Glomerular visceral epithelial cell (primary cell): ENCODE measurements at regions not wholly inside any gene's neighbourhood (a gene's known extent, or its start where the extent isn't known, plus 50 kb on each side); places are given as distances from the start of the nearest gene placed in this dataset.

ENCODE experiments used
- DNase-seq: peaks from one replicate; pipeline ENCODE4 v3.0.0-alpha.2; 2016; ENCODE audit errors: extremely low spot score

DNA sequence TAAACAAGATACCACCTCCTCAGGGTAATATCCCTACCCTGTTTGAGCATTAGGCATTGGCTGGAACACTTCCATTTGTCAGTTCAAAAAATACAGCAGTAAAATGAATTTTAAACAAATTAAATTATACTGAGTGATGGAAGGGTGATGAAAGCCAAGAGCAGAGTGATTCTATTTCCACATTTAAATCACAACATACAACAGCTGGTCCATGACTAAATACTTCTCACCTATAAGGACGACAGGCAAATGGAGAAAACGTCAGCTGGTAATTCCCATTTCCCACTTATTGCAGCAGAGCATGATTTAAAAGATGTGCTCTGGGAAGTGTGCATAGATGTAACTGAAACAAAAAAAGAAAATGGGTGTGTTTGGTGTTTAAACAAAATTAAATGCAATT lies 543.6 kb upstream of the DAB2 start:
- no peak for DNase-seq

DNA sequence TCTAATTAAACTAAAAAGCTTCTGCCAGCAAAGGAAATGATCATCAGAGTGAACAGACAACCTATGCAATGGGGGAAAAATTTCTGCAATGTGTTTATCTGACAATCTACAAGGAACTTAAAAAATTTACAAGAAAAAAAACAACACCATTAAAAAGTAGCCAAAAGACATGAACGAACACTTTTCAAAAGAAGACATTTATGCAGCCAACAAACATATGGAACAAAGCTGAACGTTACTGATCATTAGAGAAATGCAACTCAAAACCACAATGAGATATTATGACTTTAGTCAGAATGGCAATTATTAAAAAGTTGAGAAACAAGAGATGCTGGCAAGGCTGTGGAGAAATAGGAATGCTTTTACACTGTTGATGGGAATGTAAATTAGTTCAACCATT lies 530.4 kb upstream of the DAB2 start:
- no peak for DNase-seq

DNA sequence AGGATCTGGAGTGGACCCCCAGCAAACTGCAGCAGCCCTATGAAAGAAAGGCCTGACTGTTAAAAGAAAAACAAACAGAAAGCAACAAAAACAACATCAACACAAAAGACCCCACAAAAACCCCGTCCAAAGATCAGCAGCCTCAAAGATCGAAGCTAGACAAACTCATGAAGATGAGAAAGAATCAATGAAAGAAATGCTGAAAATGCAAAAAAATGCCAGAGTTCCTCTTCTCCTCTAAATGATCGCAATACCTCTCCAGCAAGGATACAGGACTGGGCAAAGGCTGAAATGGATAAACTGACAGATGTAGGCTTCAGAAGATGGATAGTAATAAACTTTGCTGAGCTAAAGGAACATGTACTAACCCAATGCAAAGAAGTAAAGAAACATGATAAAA lies 526.3 kb upstream of the DAB2 start:
- no peak for DNase-seq

DNA sequence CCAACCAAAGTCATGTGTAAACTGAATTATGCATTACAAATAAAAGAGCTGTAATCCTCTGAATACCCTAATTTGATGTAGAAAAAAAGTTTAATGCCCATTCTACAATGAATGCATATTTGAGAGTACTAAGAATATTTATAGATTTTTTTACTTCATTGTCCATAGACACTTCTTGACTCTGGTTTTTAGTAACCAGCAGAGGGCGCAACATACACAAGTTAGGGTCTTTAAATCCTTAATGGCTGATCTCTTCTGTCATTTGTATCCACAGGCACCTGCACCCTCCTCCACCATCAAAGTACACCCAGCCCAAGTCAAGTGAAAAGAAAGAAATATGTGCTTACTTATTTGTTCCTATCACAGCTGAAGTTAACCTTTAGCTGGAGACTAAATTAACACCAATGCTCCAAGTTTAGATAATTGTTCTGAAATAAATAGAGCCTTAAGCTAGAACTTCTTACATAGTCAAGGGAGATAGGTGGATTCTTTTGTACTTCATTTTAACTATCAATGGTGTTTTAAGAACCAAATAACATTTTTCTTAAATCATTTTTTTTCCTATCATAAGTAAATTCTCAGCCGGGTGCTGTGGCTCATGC lies 524.2 kb upstream of the DAB2 start:
- peak; percentile 78 for DNase-seq

DNA sequence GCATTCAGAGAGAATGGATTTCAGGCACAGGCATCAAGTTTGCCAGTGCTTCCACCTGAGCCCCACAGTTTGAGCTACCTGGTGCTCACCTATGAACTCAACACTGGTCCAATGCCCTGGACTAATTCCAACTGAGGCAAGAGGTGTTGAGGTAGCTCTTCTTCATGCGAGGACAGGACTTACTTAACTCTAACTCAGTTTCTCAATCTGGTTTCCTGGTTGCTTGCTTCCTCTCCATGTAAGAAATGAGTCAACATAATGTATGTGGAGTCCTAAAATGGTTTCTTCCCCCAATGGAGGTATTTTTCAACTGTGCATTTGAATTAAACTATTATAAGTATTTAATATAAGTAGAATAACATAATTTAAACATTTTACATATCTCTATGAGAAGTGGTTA lies 523.6 kb upstream of the DAB2 start:
- no peak for DNase-seq

DNA sequence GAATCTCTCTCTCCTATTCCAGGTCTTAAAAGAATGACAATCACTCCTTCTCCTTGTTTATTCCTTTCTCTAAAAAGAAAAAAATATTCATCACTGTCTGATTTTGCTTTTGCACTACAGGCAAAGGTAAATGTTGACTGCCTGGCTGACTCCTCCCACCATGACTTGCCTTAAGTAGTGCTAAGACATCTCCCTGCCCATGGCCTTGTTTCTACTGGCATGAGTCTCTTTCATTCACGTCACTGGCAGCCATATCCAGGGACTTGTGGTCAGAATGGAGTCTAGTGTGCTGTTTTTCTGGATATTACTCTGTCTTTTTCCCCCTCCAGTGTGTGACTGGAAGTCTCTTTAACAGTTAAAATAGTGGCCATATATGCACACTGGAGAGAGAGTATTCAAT lies 522.9 kb upstream of the DAB2 start:
- no peak for DNase-seq

DNA sequence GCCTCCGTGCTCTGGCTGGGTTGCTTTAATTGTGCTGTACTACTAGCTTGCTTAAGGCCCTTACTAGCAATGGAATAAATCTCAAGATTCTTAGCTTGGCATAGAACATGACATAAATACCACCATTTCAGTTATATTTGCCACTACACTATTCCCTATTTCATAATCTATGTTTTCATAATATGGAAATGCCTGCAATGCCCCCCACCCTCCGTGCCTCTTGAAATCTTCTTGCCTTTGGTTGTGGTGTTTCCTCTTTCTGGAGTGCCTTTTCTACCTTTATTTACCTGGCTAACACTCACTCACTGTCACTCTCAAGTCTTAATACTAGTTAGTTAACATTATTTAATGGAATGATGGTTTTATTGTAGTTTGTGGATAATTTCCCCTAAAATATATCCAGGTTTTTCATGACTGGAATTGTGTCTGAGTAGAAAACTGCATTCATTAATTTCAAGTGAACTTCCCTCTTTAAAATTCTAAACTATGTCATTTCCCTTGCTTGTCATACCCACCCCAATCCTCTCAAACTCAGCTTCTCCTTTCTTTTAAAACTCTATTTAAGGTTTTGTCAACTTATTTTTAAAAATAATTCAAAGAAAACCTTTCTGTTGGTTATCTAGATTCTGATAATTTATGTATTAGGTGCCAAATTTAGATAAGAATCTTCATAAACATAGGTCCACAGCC lies 521.7 kb upstream of the DAB2 start:
- no peak for DNase-seq

DNA sequence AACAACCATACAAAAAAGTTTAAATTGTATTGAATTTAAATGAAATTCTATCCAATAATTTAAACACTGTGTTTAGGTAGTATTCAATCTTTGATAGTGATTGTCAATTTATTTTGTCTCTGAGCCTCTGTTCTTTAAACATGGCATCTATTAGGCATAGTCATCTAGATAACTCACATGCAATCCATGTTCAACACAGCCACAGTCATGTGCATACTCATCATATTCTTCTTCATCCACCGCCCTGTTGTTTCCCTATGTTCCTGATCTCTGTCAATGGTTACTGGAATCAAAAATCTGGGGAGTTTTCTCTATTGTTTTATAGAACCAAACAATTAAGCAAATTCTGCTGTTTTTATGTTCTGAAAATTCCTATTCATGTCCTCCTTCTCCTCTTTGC lies 521.1 kb upstream of the DAB2 start:
- no peak for DNase-seq

DNA sequence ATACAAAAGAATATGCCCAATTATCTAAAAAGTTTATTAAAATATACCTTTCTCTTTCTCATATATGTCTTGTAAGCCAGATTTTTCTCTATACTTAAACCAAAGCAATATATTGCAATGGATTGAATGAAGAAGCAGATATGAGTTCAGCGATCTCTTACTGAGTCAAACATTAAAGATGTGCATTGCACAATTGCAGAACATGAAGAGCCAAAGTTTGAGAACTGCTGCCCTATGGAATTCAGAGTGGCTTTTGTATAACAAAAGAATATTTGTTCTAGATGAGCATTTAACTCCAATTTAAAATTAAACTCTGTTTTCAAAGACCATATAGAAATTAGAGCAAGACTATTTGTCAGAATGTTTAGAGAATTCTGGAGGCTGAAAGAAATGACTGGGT lies 519.0 kb upstream of the DAB2 start:
- no peak for DNase-seq

DNA sequence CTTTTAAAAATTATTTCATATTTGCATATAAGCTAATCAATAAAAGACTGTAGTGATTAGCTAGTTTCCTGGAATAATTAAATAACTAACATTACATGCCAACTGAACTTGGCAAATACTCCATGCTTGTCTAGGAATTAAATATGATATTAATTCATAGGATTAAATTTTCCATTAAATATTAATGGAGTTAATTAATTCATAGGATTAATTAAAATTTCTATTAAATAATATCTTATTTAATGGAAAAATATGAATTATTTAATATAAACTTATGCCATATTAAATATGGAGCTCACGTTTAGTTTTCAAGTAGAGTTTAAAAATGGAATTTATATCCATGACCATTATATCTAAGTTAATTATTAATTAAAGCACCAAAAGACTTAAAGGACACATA lies 517.8 kb upstream of the DAB2 start:
- DNase-seq: no peak

DNA sequence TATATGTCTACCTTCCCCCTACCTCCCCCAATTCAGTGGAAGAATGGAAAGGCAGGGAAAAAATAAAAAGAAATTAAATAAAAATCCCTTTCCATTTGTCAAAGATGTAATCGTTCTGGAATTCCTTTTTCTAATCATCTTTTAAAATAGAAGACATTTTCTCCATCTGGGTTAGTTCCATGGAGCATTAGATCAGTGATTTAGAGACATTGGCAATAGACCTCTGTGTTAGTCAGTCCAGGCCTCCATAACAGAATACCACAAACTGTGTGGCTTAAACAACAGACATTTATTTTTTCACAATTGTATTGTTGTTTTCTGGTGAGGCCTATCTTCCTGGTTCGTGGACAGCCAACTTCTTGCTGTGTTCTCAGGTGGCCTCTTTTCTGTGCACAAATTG lies 516.6 kb upstream of the DAB2 start:
- no peak for DNase-seq

DNA sequence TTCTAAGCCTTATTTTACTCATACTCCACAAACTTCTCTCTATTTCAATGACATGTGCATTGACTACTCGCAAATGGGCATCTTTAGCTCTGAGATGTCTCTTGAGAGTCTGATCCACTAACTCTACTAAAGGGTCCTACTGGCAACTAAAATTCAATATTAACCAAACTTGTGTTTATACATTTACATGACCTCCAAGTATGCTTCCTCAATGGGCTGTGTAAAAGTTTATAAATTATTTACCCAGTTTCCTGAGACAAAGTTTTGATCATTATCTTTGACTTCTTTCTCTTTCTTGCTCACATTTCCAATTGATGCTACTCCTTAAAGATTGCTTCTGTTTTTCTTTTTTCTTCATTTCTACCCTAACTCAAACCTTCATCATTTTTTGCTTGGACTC lies 510.1 kb upstream of the DAB2 start:
- DNase-seq: no peak

DNA sequence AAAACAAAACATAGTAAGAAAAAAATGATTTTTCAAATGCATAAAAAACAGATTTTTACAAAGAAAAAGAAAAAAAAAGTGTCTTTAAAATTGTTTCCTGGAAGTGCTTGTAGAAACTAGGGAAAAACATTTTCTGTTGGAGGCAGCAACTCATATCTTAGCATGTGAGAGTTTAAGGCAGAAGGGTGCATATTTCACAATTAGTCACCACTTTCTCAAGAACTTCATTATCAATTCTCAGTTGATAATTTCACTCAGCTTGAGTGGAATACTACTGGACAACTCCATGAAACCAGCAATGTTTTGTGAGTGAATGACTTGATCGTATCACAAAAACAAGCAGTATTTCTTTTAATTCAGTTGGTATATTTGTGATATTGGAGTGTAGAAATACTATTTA lies 508.3 kb upstream of the DAB2 start:
- DNase-seq: no peak

DNA sequence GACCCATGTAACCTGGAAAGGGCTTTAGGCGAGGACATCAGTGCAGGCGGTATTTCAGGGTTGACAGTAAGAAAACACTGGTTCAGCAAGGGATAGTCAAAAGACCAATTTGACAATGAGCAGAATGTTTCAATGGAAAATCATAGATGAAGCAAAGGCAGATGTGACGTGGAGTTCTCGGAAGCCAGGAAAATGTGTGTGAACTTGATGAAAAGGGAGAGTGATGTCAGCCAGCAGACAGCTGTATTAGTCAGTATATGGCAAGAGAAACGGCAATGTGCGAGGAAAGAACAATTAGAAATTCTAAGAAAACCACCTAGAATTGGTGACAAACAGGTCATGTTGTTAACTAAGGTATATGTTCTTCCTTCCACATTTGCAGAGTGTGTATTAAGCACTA lies 503.9 kb upstream of the DAB2 start:
- DNase-seq: no peak

DNA sequence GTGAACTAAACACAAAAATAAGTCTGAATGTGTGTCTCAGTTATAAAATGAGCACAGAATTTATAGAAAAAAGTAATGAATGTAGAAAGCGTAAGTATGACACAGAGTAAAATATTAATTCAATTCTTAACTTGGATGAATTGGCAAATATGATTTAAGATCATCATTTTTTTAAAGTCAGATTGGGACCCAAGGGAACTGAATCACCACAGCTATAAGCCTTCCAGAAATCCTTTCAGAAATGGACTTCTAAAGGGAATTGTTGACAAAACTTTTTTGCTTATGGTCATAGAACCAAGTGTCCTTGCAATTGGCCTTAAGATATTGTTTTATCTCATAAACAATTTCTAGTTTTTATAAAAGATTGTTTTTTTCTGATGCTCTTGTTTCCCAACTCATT lies 495.1 kb upstream of the DAB2 start:
- no peak for DNase-seq

DNA sequence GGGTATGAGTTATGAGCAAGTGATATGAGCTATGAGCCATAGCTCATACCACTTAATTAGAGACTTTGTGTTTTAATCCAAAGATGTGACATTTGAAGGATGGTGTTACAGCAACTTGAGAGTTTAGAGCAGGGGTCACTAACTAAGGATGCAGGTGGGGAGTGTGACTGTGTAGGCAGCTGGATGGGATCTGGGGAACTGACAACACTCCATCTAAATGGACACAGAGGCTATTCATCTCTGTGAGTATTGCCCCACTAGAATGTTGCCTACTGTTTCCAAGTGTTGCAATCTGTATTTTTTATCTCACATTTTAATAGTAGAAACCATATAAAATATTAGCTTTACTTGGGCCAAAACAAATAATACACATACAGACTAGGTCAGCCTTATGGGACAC lies 488.1 kb upstream of the DAB2 start:
- DNase-seq: no peak

DNA sequence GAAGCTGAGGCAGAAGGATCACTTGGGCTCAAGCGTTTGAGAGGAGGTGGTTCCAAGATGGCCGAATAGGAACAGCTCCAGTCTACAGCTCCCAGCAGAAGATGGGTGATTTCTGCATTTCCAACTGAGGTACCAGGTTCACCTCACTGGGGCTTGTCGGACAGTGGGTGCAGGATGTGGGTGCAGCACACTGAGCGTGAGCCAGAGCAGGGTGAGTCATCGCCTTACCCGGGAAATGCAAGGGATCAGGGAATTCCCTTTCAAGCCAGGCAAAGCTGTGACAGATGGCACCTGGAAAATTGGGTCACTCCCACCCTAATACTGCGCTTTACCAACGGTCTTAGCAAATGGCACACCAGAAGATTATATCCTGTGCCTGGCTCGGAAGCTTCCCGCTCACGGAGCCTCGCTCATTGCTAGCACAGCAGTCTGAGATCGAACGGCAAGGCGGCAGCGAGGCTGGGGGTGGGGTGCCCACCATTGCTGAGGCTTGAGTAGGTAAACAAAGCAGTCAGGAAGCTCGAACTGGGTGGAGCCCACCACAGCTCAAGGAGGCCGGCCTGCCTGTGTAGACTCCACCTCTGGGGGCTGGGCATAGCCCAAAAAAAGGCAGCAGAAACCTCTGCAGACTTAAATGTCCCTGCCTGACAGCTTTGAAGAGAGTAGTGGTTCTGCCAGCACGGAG lies 482.6 kb upstream of the DAB2 start:
- DNase-seq: peak; percentile 72

DNA sequence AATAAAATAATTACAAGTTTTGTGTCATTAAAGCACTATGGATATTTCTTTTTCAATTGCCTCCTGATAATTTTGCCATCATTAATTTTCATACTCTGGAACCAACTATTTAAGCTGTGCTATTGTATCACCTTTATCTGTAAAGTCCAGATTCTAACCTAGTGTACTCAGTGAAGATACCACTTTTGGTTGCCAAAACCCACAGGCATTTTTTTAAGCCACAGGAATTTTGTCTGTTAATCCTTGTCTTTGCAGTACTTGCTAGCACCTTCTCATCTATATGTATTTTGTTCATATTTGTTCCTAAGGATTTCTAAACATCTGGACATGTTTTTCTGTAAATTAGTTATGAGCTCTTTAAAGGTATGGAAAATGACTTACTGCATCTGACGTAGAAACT lies 481.4 kb upstream of the DAB2 start:
- DNase-seq: peak; percentile 70

DNA sequence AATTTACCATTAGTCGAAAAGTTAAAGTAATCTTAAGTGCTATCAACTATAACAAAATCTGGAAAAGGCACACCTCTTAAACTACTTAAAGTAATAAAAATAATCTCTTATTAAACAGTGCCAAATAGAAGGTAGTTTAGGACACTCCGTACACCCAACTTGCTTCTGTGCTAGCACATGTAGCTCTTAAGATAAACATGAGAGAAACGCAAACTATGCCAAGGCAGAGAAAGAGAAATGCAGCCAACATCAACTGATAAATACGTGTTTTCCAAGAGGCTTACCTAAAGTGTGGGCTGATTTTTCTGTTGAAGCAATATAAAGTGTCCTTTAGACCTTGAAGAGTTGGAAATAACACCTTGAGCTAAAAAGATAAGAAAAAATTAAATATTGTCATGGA lies 480.6 kb upstream of the DAB2 start:
- no peak for DNase-seq

DNA sequence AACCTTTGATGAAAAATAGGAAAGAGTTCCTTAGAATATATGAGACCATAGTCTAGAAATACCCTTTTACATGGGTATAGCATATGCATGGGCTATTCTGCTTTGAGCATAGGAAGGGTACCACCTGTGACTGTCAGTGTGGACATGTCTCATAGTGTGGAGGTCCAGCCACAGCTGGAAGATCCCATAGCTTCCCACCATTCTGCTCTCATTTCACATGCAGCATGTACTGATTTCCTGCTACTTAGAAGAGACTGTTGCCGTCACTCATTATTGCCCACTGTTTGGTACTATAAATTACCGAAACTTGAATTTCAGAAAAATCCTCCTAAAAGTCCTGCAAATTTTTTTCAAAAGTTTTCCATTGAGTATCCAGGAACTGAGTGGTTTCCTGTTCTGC lies 477.8 kb upstream of the DAB2 start:
- no peak for DNase-seq

DNA sequence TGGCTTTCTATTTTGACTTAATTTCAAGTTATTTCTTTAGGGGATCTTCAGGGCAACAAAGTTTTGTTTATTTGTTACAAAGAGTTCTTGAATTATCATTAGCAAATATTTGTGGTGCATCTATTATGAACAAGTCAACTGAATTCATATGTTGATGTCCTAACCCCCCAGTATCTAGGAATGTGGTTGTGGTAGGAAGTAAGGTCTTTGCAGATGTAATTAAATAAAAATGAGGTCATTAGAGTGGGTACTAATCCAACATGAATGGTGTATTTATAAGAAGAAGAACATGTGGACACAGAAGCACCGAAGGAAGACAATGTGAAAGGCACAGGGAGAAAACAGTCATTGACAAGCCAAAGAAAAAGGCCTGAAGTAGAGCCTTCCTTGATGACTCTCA lies 474.0 kb upstream of the DAB2 start:
- no peak for DNase-seq

DNA sequence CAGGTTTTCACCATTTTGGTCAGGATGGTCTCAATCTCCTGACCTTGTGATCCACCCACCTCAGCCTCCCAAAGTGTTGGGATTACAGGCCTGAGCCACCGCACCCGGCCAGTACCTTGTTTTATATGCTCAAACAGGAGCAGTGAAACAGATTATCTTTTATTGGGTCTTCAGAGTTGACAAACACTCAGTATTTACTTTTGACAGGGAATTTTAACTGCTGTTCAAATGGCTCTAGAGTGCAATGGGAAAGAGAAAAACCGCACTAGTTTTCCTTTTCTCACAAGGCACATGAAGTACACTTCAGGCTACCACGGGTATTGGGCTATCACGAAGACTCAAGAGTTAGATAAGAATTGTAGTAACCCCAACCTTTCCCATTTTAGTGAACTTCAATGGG lies 471.9 kb upstream of the DAB2 start:
- no peak for DNase-seq

DNA sequence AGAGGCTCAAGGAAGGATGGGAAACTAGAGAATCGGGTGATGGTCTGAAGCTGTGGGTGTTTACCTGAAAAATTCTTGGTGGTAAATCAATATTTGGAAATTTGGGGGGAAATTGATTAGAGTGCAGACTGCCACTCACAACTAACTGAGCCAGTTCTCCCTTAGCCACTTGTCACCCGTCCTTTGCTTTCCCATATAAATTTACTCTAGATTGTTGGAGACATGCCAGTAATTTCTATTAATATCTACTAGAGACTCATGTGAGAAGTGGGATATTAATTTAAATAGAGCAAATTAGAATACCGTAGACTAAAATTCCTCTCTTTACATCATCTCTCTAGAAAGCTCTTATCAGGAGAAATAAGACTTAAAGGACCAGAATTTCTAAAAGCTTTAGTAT lies 471.3 kb upstream of the DAB2 start:
- DNase-seq: no peak

DNA sequence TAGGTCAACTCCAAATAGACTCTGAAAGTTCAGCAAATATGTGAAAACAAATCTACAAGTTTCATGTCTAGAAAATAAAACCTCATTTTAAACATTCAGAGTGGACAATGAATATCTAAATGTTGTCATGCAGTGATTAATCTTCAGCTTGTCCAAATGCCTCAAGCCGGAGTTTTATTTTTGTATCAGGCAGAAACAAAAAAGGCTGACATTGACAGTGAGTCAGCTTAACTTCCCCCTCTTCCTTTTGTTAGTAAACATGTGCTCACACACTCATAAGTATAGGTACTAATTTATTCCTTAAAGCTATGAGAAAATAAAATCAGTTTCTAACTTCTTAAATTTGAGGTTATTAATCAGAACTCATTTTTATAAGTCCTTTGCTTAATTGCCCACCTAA lies 467.9 kb upstream of the DAB2 start:
- no peak for DNase-seq
